Liver (tissue), 8 donors: ENCODE measurements at regions not wholly inside any gene's neighbourhood (a gene's known extent, or its start where the extent isn't known, plus 50 kb on each side); places are given as distances from the start of the nearest gene placed in this dataset.

ENCODE experiments used
- DNase-seq: peaks from one replicate; pipeline ENCODE4 v3.0.0-alpha.2; 2017; ENCODE audit warnings: low spot score
- H3K27ac ChIP-seq, 2 donors: one replicate each; pipeline ENCODE4 v1.7.0; 2013; ENCODE audit warnings: inconsistent platforms in 2 of 2, low read length in 2 of 2, control low read depth in 1 of 2, low read depth in 1 of 2, mild to moderate bottlenecking in 1 of 2
- H3K27me3 ChIP-seq, 4 donors: one replicate each; pipeline versions ENCODE4 v1.6.1 to v1.7.0; 2013; ENCODE audit warnings: low read length in 3 of 4, inconsistent platforms in 1 of 4, mild to moderate bottlenecking in 1 of 4, moderate library complexity in 1 of 4; ENCODE audit not compliant: control insufficient read depth in 4 of 4, insufficient read depth in 4 of 4
- H3K36me3 ChIP-seq, 4 donors: one replicate each; pipeline versions ENCODE4 v1.6.1 to v1.7.0; 2013; ENCODE audit warnings: low read length in 3 of 4, mild to moderate bottlenecking in 3 of 4, low read depth in 1 of 4, moderate library complexity in 1 of 4; ENCODE audit not compliant: control insufficient read depth in 4 of 4, insufficient read depth in 3 of 4
- H3K4me1 ChIP-seq, 4 donors: one replicate each; pipeline versions ENCODE4 v1.6.1 to v1.7.0; 2013; ENCODE audit warnings: low read length in 3 of 4, mild to moderate bottlenecking in 3 of 4, moderate library complexity in 1 of 4; ENCODE audit not compliant: control insufficient read depth in 4 of 4, insufficient read depth in 4 of 4
- H3K4me3 ChIP-seq, 3 donors: one replicate each; pipeline versions ENCODE4 v1.6.1 to v1.7.0; 2013; ENCODE audit warnings: low read length in 3 of 3, control low read depth in 1 of 3, low read depth in 1 of 3, mild to moderate bottlenecking in 1 of 3
- H3K9ac ChIP-seq, 2 donors: one replicate each; pipeline ENCODE4 v1.7.0; 2013; ENCODE audit warnings: low read length in 2 of 2, mild to moderate bottlenecking in 2 of 2, moderate library complexity in 2 of 2, control low read depth in 1 of 2, low read depth in 1 of 2
- H3K9me3 ChIP-seq, 4 donors: one replicate each; pipeline versions ENCODE4 v1.6.1 to v1.7.0; 2013; ENCODE audit warnings: low read length in 3 of 4; ENCODE audit not compliant: control insufficient read depth in 4 of 4
- ATF3 ChIP-seq: IDR thresholded peaks from 2 replicates; pipeline ENCODE4 v1.6.1; 2016; ENCODE audit warnings: antibody characterized with exemption
- CTCF ChIP-seq: fragments of 150-350 bp; IDR thresholded peaks from 2 replicates; pipeline ENCODE4 v1.5.1; 2017; ENCODE audit warnings: improper control_type of control experiment, low read depth, low read length; ENCODE audit not compliant: missing input control
- EGR1 ChIP-seq, 2 donors: IDR thresholded peaks; 2 replicates each; pipeline ENCODE4 v1.6.1; 2016 to 2018; ENCODE audit warnings: antibody characterized with exemption in 2 of 2, low read depth in 2 of 2
- FOXA1 ChIP-seq: IDR thresholded peaks from 2 replicates; pipeline ENCODE4 v1.6.1; 2016; ENCODE audit warnings: antibody characterized with exemption
- FOXA2 ChIP-seq: IDR thresholded peaks from 2 replicates; pipeline ENCODE4 v1.6.1; 2016; ENCODE audit warnings: antibody characterized with exemption
- GABPA ChIP-seq, 2 donors: IDR thresholded peaks in 1 of 2; conservative IDR thresholded peaks in 1 of 2; 2 replicates each; pipeline ENCODE4 v1.6.1; 2016; ENCODE audit warnings: antibody characterized with exemption in 2 of 2, mild to moderate bottlenecking in 1 of 2, moderate library complexity in 1 of 2
- HNF4A ChIP-seq, 2 donors: conservative IDR thresholded peaks; 2 replicates each; pipeline ENCODE4 v1.6.1; 2016; ENCODE audit warnings: antibody characterized with exemption in 2 of 2, mild to moderate bottlenecking in 2 of 2
- HNF4G ChIP-seq: IDR thresholded peaks from 2 replicates; pipeline ENCODE4 v1.6.1; 2016; ENCODE audit warnings: antibody characterized with exemption
- JUND ChIP-seq, 2 donors: IDR thresholded peaks; 2 replicates each; pipeline ENCODE4 v1.6.1; 2016; ENCODE audit warnings: antibody characterized with exemption in 2 of 2
- NR2F2 ChIP-seq: IDR thresholded peaks from 2 replicates; pipeline ENCODE4 v1.6.1; 2016; ENCODE audit warnings: antibody characterized with exemption
- RAD21 ChIP-seq, 2 donors: IDR thresholded peaks; 2 replicates each; pipeline ENCODE4 v1.6.1; 2016; ENCODE audit warnings: antibody characterized with exemption in 2 of 2, mild to moderate bottlenecking in 2 of 2
- RXRA ChIP-seq, 2 donors: IDR thresholded peaks; 2 replicates each; pipeline ENCODE4 v1.6.1; 2017 to 2018; ENCODE audit warnings: antibody characterized with exemption in 2 of 2, mild to moderate bottlenecking in 1 of 2
- SP1 ChIP-seq: IDR thresholded peaks from 2 replicates; pipeline ENCODE4 v1.6.1; 2018; ENCODE audit warnings: antibody characterized with exemption, mild to moderate bottlenecking
- TAF1 ChIP-seq: conservative IDR thresholded peaks from 2 replicates; pipeline ENCODE4 v1.6.1; 2016; ENCODE audit warnings: antibody characterized with exemption, mild to moderate bottlenecking
- YY1 ChIP-seq: IDR thresholded peaks from 2 replicates; pipeline ENCODE4 v1.6.1; 2016; ENCODE audit warnings: antibody characterized with exemption, mild to moderate bottlenecking
- WGBS: extraction: QIAGEN DNeasy Blood & Tissue Kit; methylation state at CpG from one replicate; pipeline ENCODE4 v1.1.7; 2013; 5-methylcytosine and 5-hydroxymethylcytosine counted together
- TF ChIP-seq, protein P1 (sequence below): IDR thresholded peaks from 2 replicates; pipeline ENCODE4 v1.6.1; 2016; ENCODE audit warnings: antibody characterized with exemption
- TF ChIP-seq, protein P2 (sequence below): IDR thresholded peaks from 2 replicates; pipeline ENCODE4 v1.6.1; 2016; ENCODE audit warnings: antibody characterized with exemption
- TF ChIP-seq, protein P3 (sequence below): IDR thresholded peaks from 2 replicates; pipeline ENCODE4 v1.6.1; 2016; ENCODE audit warnings: antibody characterized with exemption, mild to moderate bottlenecking
- donor health status: healthy.
- donor health status: healthy.
- donor health status: healthy.
- donor health status: healthy.
- donor health status: healthy.

DNA sequence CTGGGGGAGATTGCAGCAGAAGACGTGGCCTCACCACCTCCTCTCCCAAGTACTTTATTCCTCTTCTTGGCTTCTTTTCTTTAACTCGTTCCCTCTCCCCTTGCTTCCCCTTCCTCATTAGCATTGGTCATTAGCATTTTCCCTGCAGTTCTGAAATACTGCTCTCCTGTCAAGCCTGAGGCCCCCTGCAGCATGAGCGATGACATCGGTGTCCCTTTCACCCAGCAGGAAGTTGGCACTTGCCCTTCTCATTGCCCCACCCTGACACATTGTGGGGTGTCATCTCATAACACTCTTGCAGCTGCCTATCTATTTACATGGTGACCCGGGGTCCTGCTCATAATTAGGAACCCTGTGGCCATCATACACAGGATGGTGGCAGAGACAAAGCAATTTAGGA lies 167.1 kb downstream of the ARRDC4 start:
- Histone ChIP-seq H3K4me1 (no peaks in the 10 kb centered on the region), H3K27ac (no peak overlapping the region), H3K9me3 (no peaks in the 10 kb centered on the region), H3K9ac (no peak overlapping the region), H3K27me3 (peaks cover 0 to 5% (median 0%) of the 10 kb centered on the region in 4 donors), H3K4me3 (no peak overlapping the region), H3K36me3 (no peaks in the 10 kb centered on the region)
- TF ChIP-seq FOXA1, result no peak
- TF ChIP-seq, protein P1, sequence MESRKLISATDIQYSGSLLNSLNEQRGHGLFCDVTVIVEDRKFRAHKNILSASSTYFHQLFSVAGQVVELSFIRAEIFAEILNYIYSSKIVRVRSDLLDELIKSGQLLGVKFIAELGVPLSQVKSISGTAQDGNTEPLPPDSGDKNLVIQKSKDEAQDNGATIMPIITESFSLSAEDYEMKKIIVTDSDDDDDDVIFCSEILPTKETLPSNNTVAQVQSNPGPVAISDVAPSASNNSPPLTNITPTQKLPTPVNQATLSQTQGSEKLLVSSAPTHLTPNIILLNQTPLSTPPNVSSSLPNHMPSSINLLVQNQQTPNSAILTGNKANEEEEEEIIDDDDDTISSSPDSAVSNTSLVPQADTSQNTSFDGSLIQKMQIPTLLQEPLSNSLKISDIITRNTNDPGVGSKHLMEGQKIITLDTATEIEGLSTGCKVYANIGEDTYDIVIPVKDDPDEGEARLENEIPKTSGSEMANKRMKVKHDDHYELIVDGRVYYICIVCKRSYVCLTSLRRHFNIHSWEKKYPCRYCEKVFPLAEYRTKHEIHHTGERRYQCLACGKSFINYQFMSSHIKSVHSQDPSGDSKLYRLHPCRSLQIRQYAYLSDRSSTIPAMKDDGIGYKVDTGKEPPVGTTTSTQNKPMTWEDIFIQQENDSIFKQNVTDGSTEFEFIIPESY, result no peak
- TF ChIP-seq TAF1, result no peak
- TF ChIP-seq YY1, result no peak
- no peak for TF ChIP-seq ATF3
- TF ChIP-seq RXRA (IDR thresholded peaks at IDR 0.05), result no peak
- no peak for TF ChIP-seq FOXA2
- TF ChIP-seq, protein P2, sequence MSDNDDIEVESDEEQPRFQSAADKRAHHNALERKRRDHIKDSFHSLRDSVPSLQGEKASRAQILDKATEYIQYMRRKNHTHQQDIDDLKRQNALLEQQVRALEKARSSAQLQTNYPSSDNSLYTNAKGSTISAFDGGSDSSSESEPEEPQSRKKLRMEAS, result no peak
- TF ChIP-seq EGR1 (IDR thresholded peaks at IDR 0.05; ENCODE audit: low read depth in 2 of 2), result no peak
- no peak for TF ChIP-seq CTCF
- TF ChIP-seq SP1, result no peak
- no peak for TF ChIP-seq HNF4A (conservative IDR thresholded peaks at IDR 0.05)
- TF ChIP-seq, protein P3, sequence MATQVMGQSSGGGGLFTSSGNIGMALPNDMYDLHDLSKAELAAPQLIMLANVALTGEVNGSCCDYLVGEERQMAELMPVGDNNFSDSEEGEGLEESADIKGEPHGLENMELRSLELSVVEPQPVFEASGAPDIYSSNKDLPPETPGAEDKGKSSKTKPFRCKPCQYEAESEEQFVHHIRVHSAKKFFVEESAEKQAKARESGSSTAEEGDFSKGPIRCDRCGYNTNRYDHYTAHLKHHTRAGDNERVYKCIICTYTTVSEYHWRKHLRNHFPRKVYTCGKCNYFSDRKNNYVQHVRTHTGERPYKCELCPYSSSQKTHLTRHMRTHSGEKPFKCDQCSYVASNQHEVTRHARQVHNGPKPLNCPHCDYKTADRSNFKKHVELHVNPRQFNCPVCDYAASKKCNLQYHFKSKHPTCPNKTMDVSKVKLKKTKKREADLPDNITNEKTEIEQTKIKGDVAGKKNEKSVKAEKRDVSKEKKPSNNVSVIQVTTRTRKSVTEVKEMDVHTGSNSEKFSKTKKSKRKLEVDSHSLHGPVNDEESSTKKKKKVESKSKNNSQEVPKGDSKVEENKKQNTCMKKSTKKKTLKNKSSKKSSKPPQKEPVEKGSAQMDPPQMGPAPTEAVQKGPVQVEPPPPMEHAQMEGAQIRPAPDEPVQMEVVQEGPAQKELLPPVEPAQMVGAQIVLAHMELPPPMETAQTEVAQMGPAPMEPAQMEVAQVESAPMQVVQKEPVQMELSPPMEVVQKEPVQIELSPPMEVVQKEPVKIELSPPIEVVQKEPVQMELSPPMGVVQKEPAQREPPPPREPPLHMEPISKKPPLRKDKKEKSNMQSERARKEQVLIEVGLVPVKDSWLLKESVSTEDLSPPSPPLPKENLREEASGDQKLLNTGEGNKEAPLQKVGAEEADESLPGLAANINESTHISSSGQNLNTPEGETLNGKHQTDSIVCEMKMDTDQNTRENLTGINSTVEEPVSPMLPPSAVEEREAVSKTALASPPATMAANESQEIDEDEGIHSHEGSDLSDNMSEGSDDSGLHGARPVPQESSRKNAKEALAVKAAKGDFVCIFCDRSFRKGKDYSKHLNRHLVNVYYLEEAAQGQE, result no peak
- no peak for TF ChIP-seq NR2F2
- no peak for TF ChIP-seq RAD21 (IDR thresholded peaks at IDR 0.05)
- no peak for TF ChIP-seq HNF4G
- no peak for TF ChIP-seq GABPA (IDR thresholded peaks at IDR 0.05 in 1 of 2, conservative IDR thresholded peaks at IDR 0.05 in 1 of 2)
- no peak for TF ChIP-seq JUND (IDR thresholded peaks at IDR 0.05)
- WGBS, result 46% methylated on average over 5 of the region's 5 CpGs
- DNase-seq, result no peak
